PFSK-1 (cell line): ENCODE measurements at regions not wholly inside any gene's neighbourhood (a gene's known extent, or its start where the extent isn't known, plus 50 kb on each side); places are given as distances from the start of the nearest gene placed in this dataset.

ENCODE experiments used
- FOXP2 ChIP-seq: optimal IDR thresholded peaks from 2 replicates; pipeline ENCODE3; 2011; ENCODE audit warnings: borderline replicate concordance, control low read depth, inconsistent platforms; ENCODE audit not compliant: insufficient read depth; ENCODE audit errors: extremely low read length, extremely low read depth
- POLR2AphosphoS5 ChIP-seq: IDR thresholded peaks from 2 replicates; pipeline ENCODE4 v1.6.1; 2012; ENCODE audit warnings: low read depth, mild to moderate bottlenecking, control low read depth, low read length, moderate library complexity
- REST ChIP-seq, 2 experiments: IDR thresholded peaks; 2 replicates each; pipeline versions ENCODE4 v1.6.1 to v1.8.0; 2011 to 2012; ENCODE audit warnings: low read depth in 2 of 2, low read length in 2 of 2, control low read depth in 1 of 2, inconsistent platforms in 1 of 2, mild to moderate bottlenecking in 1 of 2, moderate library complexity in 1 of 2; ENCODE audit not compliant: insufficient read depth in 1 of 2
- SIN3A ChIP-seq: IDR thresholded peaks from 2 replicates; pipeline ENCODE4 v1.6.1; 2012; ENCODE audit warnings: mild to moderate bottlenecking, low read length, moderate library complexity, borderline replicate concordance; ENCODE audit not compliant: insufficient read depth
- TAF1 ChIP-seq: IDR thresholded peaks from 2 replicates; pipeline ENCODE4 v1.6.1; 2012; ENCODE audit warnings: low read length, control low read depth, borderline replicate concordance; ENCODE audit not compliant: insufficient read depth

GRCh38 chr1:37177230-37177864 lies 143.0 kb upstream of the GRIK3 start:
- TF ChIP-seq POLR2AphosphoS5 (no peak), REST (IDR thresholded peaks at IDR 0.05; ENCODE audit: insufficient read depth in 1 of 2, low read depth in 2 of 2, low read length in 2 of 2) (no peak), TAF1 (no peak), FOXP2 (no peak), SIN3A (no peak)

- TF ChIP-seq REST (IDR thresholded peaks at IDR 0.05; ENCODE audit: insufficient read depth in 1 of 2, low read depth in 2 of 2, low read length in 2 of 2) (no peak), FOXP2 (no peak), POLR2AphosphoS5 (no peak), TAF1 (no peak), SIN3A (no peak)
These were observed 147.1 kb upstream of the GRIK3 start for GRCh38 chr1:37181425-37181824.

GRCh38 chr1:37184789-37185188 lies 150.5 kb upstream of the GRIK3 start:
- TF ChIP-seq SIN3A = no peak
- TF ChIP-seq REST (IDR thresholded peaks at IDR 0.05; ENCODE audit: insufficient read depth in 1 of 2, low read depth in 2 of 2, low read length in 2 of 2) = no peak
- no peak for TF ChIP-seq FOXP2
- TF ChIP-seq TAF1 = no peak
- TF ChIP-seq POLR2AphosphoS5 = no peak

- TF ChIP-seq REST (IDR thresholded peaks at IDR 0.05; ENCODE audit: insufficient read depth in 1 of 2, low read depth in 2 of 2, low read length in 2 of 2) = no peak
- TF ChIP-seq TAF1 = no peak
- no peak for TF ChIP-seq SIN3A
- no peak for TF ChIP-seq FOXP2
- no peak for TF ChIP-seq POLR2AphosphoS5
These were observed 152.0 kb upstream of the GRIK3 start for GRCh38 chr1:37186246-37186756.

GRCh38 chr1:37189111-37189510 lies 154.8 kb upstream of the GRIK3 start:
- TF ChIP-seq POLR2AphosphoS5 = no peak
- no peak for TF ChIP-seq TAF1
- no peak for TF ChIP-seq FOXP2
- no peak for TF ChIP-seq REST (IDR thresholded peaks at IDR 0.05; ENCODE audit: insufficient read depth in 1 of 2, low read depth in 2 of 2, low read length in 2 of 2)
- TF ChIP-seq SIN3A = no peak
